Lower leg skin (tissue), 3 donors: ENCODE measurements at regions not wholly inside any gene's neighbourhood (a gene's known extent, or its start where the extent isn't known, plus 50 kb on each side); places are given as distances from the start of the nearest gene placed in this dataset.

Source experiments
- CTCF ChIP-seq, 3 donors: fragments of 450-650 bp; IDR thresholded peaks; one replicate each; pipeline ENCODE4 v1.5.1; 2016; ENCODE audit warnings: antibody characterized with exemption in 3 of 3, mild to moderate bottlenecking in 3 of 3, moderate library complexity in 2 of 3
- POLR2A ChIP-seq, 2 donors: fragments of 450-650 bp; IDR thresholded peaks; one replicate each; pipeline ENCODE4 v1.6.1; 2016 to 2017; ENCODE audit warnings: antibody characterized with exemption in 2 of 2, mild to moderate bottlenecking in 1 of 2, moderate library complexity in 1 of 2

- TF ChIP-seq CTCF (IDR thresholded peaks at IDR 0.05) = no peak
- TF ChIP-seq POLR2A (IDR thresholded peaks at IDR 0.05) = no peak
Observed at GRCh38 chr21:14609274-14609673, 63.2 kb upstream of the SAMSN1 start.
